Uterus (tissue), 2 donors: ENCODE measurements at regions not wholly inside any gene's neighbourhood (a gene's known extent, or its start where the extent isn't known, plus 50 kb on each side); places are given as distances from the start of the nearest gene placed in this dataset.

ENCODE experiments used
- CTCF ChIP-seq, 4 experiments: fragments of 200-600 bp in 2 of 4; fragments of 450-650 bp in 2 of 4; sonication (generic) in 2 of 4; IDR thresholded peaks; one replicate each; pipeline ENCODE4 v1.5.1; 2016 to 2019; ENCODE audit warnings: antibody characterized with exemption in 4 of 4, mild to moderate bottlenecking in 2 of 4, moderate library complexity in 1 of 4
- POLR2A ChIP-seq, 2 donors: fragments of 450-650 bp; IDR thresholded peaks; one replicate each; pipeline ENCODE4 v1.6.1; 2016; ENCODE audit warnings: antibody characterized with exemption in 2 of 2, mild to moderate bottlenecking in 1 of 2, moderate library complexity in 1 of 2

DNA sequence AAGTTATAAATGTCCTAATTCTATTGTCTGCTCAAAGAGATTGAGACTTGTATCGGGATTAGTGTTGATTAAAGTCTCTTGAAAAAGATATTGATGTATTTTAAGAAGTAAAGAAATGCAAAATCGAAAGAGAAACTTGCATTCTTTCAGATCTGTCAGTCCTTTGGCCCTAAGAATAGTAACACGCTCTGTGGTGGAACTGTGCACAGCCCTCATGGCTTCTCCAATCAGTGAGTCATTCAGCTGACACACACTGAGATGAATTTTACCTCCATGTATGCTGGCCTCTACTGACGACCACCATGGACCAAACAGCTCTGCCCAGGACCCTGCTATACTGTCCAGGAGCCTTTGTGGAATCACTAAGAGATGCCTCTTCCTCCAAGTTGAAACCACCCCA, 232.4 kb downstream of the ESM1 start:
- TF ChIP-seq CTCF (IDR thresholded peaks at IDR 0.05) (no peak), POLR2A (IDR thresholded peaks at IDR 0.05) (no peak)
